Activated CD8-positive, alpha-beta memory T cell treated with anti-CD3 and anti-CD28 coated beads, Interleukin-2, amount 50 U/mL, for 48 hours (primary cell): ENCODE measurements at regions not wholly inside any gene's neighbourhood (a gene's known extent, or its start where the extent isn't known, plus 50 kb on each side); places are given as distances from the start of the nearest gene placed in this dataset.
"Not testable (repeated sequence)": the region's sequence is repeated elsewhere in the genome, so short reads cannot be mapped to it uniquely, and the experiment has no call there.

ENCODE experiments used
- DNase-seq: peaks from one replicate; pipeline ENCODE4 v3.0.0-alpha.2; 2020

DNA sequence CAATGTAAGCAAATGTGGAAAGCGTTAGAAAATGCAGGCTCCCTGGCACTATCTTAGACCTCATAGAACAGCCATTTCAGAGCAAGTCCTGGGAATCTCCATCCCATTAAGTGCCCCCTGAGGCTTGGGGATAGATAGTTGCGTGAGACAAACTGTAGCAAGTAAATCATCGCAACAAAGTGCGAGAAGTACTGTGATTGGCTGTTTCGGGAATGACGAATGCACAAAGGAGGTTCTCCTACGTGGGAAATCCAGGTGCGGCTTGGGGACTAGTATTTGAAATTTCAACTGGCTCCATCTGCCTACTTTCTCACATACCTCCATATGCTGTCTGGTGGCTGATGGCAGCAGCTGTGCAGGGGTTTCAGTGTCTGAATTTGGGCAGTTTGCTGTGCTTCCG lies 84.5 kb downstream of the PLEKHG1 start:
- DNase-seq, result no peak

DNA sequence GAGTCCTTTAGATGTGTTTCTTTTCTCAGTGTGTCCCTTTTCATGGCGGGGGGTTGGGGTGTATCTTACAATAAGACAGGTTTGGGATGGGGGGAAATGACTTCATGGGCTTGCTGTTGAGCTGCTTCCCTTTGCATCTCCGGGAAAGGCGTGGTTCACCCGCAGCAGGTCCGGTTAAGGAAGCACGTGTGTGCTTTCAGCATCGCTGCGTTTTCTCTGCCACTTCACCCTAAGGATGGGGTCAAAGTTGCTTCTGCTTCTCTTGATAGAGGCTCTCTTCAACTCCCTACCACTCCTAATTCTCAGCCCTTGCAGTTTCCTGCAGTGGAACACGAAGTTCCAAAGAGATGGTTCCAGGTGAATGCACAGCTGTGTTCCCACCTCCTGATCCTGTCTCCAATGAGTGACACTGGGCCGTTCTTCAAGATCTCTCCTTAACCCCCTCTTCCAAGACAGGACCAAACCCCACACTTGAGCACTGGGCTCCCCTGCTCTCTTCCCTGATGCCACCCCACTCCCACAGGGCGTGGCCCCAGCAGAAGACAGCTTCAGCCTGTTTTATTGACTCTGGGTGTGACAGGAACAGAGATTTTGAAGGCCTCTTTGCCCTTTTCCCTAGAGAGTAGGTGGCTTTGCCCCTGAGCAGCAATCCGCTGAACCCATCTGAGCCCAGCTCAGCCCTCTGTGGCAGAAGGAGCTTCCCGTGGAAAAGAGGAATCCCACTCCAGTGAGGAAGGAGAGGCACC lies 85.2 kb downstream of the PLEKHG1 start:
- no peak for DNase-seq

DNA sequence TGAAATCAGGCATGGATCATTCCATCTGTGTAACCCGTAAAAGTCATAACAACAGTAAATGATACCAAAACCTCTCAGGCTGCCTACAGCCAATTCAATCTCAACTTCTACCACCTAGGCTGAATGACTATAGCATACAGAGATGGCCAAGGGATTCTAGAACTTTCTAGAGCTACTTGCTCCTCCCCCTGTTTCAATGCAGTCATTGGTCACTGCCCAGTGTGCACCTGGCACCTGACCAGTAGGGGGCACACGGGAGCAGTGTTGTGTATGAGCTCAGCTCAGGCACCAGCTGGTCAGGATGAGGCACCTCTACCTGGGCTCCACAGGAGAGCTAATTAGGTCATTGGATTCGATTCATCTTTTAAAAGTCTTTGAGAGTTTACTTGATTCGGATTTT lies 86.2 kb downstream of the PLEKHG1 start:
- DNase-seq, result peak; percentile 80

DNA sequence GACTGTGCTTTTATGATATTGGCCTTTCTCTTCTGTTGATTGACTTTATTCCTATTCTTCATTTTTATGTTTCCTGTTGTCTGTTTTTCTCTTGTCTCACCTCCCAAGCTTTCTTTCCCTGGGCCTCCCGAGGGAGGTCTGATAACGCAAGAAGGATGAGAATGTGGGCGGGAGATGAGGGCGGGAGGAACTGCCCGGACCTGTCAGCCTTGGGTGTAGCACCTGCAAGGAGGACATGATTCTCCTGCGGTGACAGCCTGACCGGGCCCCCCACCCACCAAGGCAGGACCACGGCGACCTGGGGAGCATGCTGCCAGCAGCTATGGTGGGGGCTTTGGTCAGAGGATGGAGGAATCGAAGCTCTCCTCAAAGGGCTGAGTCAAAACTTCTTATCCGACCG lies 86.9 kb downstream of the PLEKHG1 start:
- no peak for DNase-seq

DNA sequence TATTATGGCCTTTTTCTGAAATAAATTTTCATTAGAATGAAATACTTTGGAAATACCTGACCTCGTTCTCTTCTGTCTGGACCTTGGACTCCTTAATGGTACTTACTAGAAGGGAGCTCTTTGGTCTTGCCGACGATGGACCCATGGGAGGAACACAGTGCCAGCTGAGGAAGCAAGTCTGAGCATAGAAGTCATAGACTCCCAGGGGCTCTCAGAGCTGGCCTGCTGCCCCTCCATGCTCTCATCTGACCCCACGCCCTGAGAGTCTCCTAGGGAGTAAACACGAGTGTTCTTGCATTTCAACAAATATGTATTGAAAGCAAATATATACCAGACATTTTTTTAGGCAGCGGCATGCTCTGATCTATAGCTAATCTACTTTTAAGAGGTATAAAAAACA lies 87.8 kb downstream of the PLEKHG1 start:
- DNase-seq, result no peak

DNA sequence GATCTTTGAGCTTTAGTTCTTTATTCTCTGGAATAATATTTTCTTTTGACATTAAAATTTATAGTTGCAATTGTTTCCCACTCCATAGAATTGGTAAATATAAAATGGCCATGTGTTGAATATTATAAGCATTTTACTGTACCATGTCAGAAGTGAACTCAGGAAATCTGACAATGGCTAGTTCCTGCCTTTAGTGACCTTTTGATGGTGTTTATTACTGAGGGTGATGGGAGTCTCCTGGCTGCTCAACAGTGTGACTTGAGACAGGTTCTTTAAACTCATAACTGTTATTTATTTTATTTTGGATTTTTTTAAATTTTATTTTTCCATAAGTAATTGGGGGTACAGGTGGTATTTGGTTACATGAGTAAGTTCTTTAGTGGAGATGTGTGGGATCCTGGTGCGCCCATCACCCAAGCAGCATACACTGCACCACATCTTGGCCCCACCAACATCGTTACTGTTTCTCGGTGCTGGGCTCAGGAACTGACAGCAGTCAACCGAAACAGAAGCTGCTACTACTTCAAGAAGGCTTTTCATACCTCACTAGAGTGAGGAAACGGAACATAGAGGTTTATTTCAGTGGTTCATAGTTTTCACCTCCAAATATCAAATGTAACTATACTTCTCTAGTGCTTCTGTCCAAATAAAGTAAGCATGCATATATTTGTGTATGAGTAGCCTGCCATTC lies 90.4 kb downstream of the PLEKHG1 start:
- no peak for DNase-seq

DNA sequence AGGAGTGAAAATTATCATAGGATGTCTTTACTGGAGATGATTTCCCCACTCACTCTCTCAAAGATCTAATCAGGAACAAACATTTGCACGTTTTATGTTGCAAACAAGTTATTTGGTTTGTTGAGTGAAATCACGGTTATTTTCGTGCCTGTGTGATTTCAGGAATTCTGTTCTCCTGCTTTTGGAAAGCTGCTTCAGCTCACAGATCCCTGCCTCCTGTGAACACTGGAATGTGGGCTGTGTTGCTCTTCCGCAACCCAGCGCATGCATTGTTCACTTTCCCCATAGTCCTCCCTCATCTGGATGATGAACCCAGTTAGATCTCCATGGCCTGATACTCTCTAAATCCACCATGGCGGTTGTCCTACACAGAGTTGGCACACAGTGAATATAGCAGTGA lies 91.0 kb downstream of the PLEKHG1 start:
- DNase-seq, result no peak

DNA sequence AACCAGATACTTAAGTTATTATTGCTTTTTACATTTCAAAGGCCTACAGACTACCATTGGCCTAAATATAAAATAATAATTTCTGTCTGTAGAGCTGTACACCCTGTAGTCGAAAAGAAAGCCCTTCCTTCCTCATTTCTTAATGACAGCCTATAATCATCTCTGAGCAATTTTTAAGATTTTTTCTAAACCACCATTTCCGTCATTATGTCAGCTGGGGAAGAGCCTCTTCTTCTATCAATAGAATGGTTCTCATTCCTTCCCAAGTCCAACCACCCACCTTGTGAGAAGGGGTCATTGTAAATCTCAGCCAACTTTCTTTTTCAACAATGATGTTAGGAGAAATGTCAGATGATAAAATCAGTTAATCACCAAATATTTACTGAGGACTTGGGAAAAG lies 91.8 kb downstream of the PLEKHG1 start:
- DNase-seq, result no peak

DNA sequence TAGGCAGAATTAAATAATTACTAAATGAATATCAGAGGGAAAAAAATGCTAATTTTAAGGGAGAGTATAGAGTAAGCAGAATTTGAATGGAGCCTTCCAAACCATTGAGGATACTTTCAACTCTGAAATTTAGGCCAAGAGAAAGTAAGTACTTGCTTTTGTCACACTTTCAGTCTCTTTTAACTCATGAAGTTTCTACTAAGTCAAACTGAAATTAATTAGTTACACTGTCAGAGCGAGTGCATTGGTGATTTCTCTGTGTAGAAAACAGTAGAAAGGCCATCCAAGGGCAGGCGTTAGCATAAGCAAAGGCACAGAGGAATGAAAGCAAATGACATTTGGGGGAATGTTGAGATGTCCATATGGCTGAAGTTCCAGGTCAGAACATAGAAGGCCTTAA lies 92.9 kb downstream of the PLEKHG1 start:
- no peak for DNase-seq

DNA sequence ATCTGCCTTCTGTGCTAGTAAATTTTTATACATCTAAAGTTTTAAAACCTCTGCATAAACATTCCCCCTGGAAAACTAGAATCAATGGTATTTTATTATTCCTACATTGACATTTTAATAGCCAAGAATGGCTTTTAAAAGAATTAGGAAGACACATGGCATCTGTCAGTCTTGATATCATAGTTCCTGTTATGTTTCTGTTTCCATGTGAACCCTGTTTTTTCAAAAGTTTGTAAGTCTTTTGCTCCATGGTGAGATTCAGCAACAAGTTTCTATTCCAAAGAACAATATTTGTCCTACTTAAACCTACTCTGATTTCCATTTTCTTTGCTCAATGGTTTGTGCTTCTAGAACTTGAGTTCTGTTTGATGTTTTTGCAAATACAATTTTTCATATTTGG lies 95.2 kb downstream of the PLEKHG1 start:
- no peak for DNase-seq

DNA sequence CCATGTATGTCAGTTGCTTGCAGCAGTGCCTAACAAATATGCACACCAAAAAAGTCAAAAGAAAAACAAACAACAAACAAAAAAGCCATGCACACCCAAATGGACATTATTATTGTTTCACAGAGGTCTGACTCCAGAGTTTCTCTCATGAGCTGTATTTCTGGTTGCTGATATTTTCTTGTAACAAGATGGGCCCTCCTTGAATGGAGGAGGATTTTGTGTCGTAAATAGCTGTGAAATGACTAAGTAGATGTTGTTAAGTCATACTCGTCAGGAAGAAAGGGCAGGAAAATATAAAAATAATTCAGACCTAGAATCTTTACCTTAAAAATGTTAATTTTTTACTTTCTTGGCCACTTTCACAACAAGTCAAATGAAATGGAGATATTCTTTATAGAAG lies 96.0 kb downstream of the PLEKHG1 start:
- no peak for DNase-seq

DNA sequence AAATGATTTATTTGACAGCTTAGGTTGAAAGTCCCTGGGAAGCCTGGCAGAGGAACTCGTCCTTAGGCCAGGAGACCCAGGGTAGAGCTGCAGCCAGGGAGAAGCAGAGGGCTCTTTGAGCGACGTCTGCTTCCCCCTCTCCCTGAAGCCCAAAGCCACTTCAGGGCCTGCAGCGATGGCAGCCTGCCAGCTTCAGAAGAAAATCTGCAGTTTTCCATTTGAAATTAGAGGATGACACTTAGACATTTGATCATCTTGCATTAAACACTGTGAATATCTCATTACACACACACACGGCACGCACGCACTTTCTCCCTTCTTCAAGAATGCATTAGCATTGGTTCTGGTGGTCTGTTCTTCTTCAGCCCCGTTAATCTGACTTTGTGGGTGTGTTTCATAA lies 96.5 kb downstream of the PLEKHG1 start:
- DNase-seq, result no peak

DNA sequence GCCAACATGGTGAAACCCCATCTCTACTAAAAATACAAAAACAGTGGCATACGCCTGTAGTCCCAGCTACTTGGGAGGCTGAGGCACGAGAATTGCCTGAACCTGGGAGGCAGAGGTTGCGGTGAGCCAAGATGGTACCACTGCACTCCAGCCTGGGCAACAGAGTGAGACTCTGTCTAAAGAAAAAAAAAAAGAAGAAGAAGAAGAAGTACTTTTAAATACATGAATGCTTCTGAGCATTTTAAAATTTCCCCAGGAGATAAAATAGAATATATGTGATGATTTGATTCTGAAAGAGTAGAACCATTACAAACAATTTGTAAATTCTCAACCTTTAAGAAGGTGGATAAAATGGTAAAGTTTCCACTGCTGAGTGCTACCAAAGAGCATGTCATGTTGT lies 97.2 kb downstream of the PLEKHG1 start:
- not testable (repeated sequence) for DNase-seq

DNA sequence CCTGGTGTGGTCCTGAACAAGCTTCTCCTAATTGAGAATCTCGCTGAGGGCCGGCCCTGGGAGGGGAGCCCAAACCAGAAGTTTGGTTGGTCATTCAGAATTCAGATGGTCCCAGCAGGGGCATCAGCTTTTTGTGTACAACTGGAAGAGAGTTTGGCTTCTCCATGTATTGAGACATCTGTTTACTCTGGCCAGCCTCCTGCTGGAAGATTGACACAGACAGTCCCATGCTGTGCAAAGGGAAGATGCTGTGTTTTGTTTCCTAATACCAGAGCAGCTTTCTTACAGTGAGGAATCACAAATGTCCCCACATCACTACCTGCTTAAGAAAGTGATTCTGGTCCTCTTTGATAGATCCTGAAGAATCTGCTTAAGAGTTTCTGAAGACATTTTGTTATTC lies 97.8 kb downstream of the PLEKHG1 start:
- no peak for DNase-seq

DNA sequence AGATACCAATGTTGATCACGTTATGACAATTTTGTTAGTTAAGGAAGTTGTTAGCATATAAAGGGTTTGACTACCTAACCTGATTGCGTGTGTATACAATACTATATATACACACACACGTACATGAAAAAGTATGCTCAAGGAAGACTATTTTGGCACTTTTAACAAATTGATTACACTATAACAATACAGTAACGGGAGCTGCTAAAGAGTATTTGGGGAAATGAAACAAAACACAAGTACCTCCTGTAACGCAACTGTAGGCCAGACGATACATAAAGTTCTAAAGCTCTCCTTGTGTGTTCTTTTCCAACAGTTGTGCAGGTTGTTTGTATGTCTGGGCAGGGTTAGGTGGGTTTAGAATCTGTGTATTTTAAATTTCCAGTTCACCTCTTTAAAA lies 98.7 kb downstream of the PLEKHG1 start:
- no peak for DNase-seq

DNA sequence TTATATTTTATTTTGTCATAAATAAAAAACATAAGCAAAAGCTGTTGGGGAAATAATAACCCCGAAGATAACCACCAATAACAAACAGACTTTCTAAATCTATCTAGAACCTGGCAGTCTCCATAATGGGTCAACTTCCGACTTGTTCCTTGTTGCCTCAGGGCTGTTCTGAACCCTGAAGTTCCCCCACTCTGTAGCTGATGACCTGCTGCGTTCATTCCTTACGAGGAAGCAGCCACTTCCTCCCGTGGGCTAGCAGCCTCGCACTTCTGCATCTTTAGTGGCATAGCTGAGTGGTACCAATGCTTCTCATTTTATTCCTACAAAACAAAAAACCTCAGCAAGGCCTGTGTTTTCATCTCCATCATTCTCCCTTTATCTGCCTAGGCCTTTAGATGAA lies 103.0 kb downstream of the PLEKHG1 start:
- no peak for DNase-seq

DNA sequence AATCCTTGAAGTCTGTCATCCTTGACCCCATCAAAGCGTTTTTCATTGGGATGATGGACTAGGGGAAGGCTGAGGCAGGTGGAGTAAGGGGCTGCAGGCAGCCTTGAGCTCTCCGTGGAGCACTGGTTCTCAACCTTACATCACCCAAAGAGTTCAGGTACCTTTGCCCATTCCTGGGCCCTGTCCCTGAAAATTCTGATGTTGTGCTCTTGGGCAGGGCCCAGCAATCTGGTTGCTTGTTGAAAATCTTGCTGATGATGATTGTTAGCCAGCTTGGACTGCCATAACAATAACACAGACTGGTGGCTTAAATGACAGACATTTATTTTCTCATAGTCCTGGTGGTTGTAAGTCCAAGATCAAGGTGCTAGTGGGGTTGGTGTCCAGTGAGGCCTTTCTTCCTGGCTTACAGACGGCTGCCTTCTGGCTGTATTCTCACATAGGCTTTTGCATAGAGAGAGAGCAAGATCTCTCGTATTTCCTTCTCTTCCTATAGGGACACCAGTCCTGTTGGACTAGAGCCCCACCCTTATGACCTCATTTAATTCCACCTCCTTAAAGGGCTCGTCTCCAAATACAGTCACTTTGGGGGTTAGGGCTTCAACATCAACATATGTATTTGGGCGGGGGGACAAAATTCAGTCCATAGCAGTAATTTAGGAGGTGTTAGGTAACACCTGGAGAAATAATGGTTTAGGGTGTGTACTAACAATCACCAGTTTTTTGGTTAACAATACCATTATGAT lies 104.9 kb downstream of the PLEKHG1 start:
- DNase-seq, result no peak

DNA sequence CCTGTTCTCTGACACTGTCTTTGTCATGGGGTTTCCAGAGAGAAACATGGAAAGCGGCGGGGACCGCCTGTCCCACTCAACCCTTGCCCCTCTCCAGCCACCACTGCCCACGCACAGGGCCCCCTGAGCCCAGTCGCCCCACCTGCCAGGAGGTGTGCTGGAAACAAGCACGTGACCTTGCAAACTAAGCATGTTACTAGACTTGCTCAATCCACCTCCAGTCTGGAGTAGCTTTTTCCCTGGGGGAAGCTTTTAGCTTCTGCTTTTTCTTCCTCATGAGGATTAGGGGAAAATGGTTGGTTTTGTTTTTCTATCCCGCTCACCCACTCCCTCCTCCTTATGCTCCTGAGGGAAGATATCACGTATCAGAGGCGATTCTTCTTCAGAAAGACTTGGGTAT lies 105.7 kb downstream of the PLEKHG1 start:
- no peak for DNase-seq

DNA sequence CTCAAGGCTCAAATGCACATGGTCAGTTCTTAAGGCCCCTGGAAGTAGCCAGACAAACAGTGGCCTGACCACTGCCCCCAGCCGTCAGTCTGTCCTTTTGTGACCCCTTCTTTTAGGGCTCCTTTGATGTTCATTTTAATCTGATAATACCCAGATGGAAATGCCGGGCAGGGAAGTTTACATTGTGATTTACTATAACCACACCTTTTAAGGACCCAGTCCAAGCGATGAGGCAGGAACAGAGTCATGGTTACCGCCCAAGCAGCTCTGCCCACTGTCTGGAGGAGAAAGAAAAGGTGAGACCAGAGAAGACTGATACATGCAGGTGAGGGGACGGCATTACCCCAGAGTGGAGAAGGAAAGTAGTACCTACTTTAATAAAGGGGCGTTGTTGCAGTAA lies 110.6 kb downstream of the PLEKHG1 start:
- DNase-seq, result no peak

DNA sequence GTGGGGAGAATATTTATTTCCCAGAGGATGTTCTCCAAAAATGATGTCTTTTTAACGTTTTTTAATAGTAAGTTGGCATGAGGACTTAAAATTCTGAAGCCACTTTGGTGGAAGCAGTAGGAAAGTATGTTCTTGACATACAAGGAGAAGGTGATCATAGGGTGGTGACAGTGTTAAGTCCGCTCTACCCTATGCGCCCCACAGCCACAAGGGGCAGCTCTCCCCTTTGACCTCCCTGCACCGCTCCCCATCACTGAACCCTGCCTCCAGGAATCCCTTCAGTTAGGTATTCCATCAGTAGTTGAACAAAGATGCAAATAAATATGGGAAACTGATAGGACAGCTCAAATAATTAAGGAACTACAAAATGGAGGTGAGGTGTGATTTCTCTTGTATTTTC lies 111.4 kb downstream of the PLEKHG1 start:
- no peak for DNase-seq

DNA sequence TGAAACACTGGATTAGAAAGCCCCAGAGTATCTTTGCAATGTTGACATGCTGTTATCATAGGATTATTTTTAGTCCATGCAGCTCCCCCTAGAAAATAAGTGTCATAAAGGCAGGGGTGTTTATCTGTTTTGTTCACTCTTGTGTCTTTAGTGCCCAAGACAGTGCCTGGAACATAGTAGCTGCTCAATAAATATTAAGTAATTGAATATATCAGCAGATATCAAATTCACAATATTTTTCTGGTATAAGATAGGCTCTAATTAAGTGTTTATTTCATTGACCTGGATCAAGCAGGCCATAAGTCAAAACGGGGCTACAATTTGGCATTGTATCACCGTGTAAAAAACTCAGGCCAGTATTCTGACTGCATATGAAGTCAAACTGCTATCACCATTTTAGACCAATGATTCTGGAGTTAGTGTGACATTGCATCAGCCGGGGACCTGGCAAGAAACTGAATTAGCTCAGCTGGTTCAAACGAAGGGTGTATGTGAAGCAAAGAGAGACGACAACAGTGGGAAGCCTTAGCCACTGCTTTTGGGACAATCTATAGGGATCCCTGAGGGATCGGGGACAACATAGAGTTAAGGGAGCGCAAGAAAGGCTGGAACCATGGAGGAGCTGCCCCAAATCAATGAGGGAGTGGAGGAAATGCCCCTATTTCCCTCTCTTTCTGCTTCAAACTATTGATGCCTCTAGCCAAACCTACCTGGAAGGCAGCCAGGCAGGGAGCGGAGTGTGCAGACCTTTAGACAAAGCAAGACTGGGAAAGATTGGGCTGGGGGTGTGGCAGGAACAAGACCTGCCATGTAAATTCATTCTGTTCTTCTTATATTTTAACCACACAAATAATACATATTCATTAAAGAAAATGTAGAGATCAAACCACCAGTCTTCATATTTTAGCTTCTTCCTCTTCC lies 112.2 kb downstream of the PLEKHG1 start:
- DNase-seq, result no peak

DNA sequence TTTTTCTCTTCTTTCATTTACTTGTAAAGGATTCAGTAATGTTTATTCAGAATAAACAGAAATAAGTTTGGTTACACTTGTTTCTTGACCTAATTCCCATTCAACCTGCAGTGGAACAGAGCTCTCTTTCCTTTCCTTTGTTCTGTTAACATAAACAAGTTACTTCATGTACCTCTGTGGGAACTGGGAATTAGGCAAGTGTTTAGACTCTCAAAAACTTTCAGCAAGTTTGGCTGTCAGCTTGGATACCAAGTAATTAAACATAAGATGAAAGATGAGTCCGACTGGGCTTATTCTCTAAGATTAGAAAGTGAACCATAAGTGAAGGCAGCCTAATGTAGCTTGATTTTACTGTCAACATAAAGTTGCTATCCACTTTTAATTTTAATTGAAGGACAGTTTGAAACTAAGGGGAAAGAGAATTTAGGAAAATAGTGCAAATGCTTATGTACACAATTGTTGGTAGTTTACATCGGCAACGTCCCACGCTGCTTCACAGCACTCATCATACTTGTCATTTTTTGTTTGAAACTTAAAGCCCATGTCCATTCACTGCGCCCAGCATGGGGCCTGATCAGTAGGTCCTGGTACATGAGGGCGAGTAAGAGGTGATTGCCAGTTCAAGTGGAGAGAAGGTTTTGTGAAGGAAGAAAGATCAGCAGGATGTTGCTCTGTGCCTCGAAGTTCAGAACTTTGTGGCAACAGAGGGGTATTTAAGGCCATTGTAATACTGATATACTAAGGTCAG lies 113.0 kb downstream of the PLEKHG1 start:
- DNase-seq, result no peak
